GM04503 (cell line): ENCODE measurements at regions not wholly inside any gene's neighbourhood (a gene's known extent, or its start where the extent isn't known, plus 50 kb on each side); places are given as distances from the start of the nearest gene placed in this dataset.

Experiments used
- DNase-seq: peaks from one replicate; pipeline ENCODE4 v3.0.0-alpha.2; 2012; ENCODE audit warnings: low read depth

DNA sequence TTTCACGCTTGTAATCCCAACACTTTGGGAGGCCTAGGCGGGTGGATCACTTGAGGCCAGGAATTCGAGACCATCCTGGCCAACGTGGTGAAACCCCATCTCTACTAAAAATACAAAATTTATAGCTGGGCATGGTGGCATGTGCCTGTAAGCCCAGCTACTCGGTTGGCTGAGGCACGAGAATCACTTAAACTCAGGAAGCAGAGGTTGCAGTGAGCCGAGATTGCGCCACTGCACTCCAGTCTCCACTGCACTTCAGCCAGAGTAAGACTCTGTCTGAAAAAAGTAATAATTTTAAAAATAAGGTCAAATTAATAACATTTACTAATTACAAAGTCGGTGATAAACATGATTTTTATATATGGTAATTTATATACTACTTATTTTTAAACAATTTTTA is 155.9 kb downstream of the AXIN2 start:
- no peak for DNase-seq

DNA sequence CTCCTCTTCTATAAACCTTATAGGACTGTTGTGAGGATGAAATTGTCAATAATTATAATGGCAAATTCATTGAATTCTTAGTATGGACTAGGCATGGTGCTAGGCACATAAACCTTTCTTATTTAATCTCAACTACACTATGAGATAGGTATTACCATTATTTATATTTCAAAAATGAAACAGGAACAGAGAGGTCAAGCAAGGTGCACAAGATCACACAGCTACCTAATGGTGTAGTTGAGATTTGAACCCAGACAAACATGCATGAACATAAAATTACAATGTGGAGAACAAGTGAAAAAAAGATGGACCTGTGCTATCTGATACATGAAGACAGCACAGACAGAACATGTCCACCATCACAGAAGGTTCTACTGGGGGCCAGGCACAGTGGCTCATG is 156.7 kb downstream of the AXIN2 start:
- no peak for DNase-seq

GRCh38 chr17:65403626-65404025 is 157.8 kb downstream of the AXIN2 start:
- DNase-seq, result no peak

DNA sequence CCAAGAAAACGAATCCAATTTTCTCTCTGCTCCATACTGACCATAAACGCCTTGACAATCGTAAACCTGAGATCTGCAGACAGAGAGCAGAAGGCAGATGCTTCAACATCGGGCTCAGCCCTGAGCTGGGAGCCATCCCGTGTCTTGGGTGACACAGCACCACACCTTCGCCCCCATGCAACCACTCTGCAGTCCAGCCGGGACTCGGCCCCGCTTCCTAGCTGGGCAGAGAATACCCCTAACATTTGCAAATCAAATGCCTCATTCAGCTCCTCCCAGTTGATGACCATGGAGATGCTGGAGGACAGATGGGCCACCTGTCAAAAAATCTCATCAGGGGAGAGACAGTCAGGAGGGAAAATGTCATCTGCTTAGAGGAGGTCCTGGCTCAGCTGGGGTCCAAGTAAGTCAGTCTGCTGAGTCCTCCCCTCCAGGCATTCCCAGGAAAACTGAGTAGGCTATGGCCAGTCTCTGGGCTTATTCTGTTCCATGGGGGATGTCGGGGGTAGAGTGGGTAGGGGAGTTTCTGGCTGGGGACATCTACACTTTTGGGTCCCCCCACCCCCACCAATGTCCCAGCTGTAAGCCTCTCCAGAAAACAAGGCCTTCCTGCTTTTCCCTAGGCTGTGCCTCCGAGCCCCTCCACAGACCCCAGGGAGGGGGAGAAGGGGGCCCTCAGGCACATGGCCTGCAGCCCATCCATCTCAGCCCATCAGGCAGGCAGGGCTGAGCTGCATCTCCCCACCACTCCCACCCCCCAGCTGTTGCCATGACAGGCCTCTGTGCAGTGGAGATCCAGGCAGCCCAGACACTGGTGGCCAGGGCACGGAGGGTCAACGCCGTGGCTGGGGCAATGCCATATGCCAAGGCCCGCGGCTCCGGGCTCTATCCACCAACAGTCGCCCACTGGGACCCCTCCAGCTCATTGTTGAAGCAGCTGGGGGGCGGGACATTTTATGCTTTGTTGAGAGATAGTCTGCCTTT is 158.6 kb downstream of the AXIN2 start:
- no peak for DNase-seq

DNA sequence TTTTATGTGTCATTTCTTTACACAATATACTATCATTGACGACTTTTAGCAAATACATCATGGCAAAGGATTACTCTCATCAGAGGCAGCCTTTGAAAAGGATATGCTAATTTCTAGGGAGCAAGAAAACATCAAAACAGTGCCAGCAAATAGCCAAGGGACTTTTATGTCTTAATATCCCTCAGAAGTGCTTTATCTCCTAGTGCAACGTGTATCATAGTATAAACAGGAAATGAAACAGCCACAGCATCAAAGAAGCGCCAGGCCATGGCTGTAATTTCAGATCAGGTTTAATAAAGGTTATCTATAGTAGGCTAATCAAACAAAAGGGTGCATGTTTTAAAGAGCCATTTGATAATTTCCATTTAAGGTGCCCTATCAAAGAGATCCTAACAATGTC is 159.9 kb downstream of the AXIN2 start:
- DNase-seq, result no peak

DNA sequence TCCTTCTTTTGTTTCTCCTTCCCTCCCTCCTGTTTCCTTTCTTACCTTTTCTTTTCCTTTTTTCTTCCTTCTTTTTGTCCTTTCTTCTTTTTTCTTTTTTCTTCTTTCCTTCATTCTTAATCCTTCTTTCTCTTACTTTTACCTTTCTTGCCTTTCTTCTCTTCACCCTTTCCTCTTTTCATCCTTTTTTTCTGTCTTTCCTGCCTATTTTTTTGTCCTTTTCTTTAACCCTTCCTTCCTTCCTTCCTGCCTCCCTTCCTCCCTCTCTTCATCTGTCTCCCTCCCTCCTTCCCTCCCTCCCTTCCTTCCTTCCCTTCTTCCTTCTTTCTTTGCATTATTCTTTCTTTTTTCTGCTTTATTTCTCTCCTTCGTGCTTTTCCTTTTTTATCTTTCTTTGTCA is 160.7 kb downstream of the AXIN2 start:
- DNase-seq, result no peak

DNA sequence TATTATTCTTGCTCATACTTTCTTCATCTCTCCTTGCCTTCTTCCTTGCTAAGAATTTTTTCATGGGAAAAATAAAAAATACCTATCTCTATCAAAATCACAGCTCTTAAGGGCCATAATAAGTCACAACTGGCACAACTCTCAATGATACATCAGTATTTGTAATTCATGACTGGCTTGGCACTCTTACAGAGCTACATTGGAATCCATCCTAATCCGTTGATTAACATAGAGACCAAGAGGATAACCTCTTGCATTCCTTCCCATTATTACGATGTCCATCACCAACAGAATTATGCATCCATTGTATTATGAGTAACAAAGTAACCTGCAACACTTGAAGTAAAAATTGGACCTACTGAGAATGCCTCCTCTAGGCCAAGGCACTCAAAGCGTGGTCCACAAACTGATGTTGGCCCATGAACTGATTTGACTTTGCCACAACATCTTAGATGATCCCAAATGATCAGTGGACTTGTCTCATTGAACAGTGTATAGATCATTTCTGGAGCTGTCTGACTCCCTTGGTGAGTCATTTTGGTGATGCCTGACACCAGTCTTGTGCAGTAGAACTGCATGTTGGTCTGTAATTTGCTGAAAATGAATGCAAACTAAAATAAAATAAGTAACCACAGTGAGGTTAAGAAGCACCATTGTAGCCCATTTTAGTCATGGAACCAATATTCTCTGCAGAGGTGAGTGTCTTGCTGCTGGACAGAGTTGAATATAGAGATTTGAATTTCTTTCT is 163.2 kb downstream of the AXIN2 start:
- no peak for DNase-seq

GRCh38 chr17:65395924-65396323 is 165.5 kb downstream of the AXIN2 start:
- DNase-seq, result no peak

DNA sequence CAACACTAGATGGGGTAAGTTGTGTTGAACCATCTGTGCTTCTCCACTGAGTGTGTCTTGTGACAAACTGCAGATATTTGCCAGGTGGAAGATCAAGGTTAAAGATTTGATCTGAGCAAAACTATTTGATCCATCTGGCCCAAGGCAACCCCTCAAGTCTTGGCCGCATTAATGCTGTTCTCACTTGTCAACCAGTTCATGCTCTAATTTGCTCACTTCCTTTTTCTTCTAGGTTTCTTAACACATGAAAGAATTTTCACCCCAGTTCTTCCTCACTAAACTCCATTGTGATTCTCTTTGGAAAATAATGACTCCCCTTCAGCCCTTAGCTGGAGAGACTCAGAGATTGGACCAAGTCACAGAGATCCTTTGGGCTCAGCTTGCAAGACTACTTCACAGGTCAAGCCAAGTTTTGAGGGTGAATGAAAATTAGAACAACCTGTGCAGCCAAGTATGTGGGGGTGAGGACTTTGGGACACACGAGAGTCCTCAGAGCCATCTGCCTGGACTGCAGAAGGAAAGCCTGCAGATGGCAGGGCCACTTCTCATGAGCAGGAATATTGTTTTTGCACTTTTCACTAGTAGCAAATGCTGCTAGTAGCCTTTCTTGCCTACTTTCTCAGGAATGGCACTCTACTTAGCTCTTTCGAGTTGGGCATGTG is 166.5 kb downstream of the AXIN2 start:
- DNase-seq, result no peak

- no peak for DNase-seq
Observed at GRCh38 chr17:65393514-65393913, 167.9 kb downstream of the AXIN2 start.

DNA sequence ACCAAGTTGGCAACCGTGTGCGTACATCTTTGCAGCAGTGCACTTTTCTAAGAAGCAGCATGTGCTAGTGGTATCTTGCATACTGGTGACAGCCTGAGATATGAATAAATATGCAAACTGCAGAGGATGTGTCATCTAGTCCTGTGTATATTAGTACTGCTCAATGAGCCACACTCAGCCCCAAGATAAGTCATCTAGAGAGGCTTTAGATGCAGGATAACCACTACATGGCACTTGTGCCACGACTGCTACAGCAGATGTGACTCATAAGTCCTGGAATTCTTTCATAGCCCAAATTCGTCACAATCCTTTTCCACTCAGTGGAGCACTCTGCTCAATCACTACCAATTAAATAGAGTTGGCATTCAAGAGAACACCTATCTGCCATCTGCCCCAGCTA is 171.5 kb downstream of the AXIN2 start:
- peak; percentile 71 for DNase-seq

DNA sequence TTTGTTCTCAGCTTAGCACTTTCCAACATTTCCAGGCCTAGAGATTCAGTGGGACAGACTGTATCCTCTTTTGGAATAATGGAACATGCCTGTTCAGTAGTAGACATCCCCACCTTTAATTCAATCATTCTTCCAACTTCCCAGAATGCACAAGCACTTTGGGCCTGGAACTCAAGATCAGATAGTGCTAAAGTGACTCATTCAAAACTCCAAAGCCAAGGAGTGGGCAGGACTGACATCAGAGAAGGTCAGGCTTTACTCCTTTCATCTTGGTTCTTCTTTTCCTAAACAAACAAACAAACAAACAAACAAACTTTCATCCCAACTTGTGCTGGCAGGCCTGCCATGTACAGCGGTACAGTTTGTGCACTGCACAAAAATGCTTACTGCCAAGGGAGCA is 172.0 kb downstream of the AXIN2 start:
- no peak for DNase-seq

- DNase-seq, result peak; percentile 61
Observed at GRCh38 chr17:65388911-65389310, 172.5 kb downstream of the AXIN2 start.

DNA sequence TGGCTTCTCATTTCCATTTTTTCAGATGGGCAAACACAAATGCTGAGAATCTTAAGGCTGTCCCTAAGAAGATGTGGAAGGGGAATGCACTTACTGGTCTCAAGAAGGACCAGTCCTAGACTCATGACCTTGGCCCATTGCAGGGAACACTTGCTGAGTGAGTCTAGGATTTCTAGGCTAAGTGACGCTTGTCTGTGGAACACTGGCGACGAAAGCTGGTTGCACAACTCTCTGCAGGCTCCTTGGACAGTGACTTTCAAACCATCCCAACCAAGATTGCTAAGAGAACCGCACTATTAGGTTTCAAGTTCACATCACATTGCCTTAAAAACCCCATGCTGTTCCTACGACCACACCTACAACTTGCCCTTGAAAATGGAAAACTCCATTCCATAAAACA is 174.1 kb downstream of the AXIN2 start:
- no peak for DNase-seq

- DNase-seq, result no peak
Observed at GRCh38 chr17:65385726-65386125, 175.7 kb downstream of the AXIN2 start.

- DNase-seq, result no peak
Observed at GRCh38 chr17:65385071-65385470, 176.4 kb downstream of the AXIN2 start.

DNA sequence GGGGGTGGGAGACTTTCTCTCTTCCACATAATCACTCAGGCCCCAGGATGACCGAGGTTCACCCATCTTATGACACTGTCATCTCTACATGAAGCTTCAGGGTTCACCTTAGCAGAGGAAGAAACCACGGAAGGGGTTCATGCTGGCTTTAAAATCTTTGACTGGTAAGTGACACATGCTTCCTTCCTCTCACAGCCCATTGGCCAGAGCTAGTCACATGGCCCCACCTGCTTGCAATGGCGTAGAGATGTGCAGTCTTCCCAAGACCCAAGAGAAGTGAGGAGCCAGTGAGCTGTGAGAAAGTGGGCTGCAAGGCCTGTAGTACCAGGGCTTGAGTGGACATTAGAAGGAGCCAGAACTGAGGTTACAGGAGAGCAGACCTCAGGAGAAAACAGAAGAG is 180.3 kb downstream of the AXIN2 start:
- DNase-seq, result no peak

GRCh38 chr17:65374966-65375365 is 186.5 kb downstream of the AXIN2 start:
- no peak for DNase-seq

GRCh38 chr17:65371702-65372101 is 189.7 kb downstream of the AXIN2 start:
- no peak for DNase-seq

DNA sequence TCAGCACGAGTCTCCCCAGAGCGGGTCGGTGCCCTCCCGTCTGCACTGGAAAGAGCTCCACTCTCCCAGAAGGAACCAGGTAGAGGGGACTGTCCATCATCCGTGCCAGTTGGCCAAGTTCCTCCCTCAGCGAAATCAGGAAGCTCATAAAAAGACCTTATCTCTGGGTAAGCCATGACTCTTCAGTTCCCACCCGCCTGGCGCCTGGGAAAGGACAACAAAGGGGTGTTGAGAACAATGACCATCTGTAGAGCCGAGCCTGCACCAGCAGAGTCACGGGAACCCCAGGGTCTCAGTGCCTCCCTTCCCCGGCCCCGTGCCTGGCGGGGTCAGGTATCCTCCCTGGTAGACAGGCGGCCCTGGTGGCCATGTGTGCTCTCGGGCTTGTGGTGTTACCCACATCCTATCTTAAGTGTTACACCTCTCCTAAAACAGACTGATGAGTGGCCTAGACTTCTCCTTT is 190.7 kb downstream of the AXIN2 start:
- DNase-seq, result no peak

- no peak for DNase-seq
Observed at GRCh38 chr17:65368341-65368740, 193.1 kb downstream of the AXIN2 start.

GRCh38 chr17:65366102-65366844 is 195.2 kb downstream of the AXIN2 start:
- DNase-seq, result no peak
